Astrocyte of the hippocampus (primary cell): ENCODE measurements at regions not wholly inside any gene's neighbourhood (a gene's known extent, or its start where the extent isn't known, plus 50 kb on each side); places are given as distances from the start of the nearest gene placed in this dataset.
A peak's percentile ranks its signal among the peaks of the same experiment; 100 is the strongest.

Source experiments
- DNase-seq: peaks from one replicate; pipeline ENCODE4 v3.0.0; 2011; ENCODE audit warnings: low read depth, low spot score

DNA sequence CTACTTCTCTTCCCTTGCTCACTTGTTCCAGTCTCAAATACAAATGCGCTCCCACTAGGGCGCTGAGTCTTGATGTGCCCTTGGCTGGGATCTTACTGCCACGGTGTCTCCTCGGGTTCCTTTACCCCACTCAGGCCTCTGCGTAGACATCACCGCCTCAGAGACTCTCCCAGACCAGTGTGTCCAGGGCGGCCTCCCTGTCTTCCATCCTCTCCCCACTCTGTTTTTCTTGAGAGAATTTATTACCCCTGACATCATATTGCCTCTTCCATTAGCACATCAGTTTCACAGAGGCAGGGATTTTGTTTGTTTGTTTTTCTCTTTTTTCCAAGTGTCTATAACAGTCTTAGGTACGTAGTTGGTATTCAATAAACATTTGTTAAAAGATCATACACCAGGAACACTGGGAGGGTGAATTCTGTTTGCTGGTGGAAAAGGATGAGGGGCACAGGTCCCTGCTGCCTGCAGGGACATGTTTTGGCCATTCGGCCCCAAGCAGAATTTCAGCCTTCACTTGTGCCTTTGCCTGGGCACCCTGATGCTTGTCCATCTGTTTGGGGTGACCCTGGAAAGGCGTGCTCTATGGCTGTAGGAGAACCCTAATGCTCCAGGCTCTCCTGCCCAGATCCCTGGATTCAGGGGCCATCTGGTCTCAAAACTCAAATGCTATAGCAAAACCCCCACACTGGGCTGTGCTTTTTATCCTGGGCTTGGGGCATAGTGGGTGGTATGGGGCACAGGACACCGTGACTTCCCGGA is 55.0 kb downstream of the RPL37A start:
- no peak for DNase-seq

DNA sequence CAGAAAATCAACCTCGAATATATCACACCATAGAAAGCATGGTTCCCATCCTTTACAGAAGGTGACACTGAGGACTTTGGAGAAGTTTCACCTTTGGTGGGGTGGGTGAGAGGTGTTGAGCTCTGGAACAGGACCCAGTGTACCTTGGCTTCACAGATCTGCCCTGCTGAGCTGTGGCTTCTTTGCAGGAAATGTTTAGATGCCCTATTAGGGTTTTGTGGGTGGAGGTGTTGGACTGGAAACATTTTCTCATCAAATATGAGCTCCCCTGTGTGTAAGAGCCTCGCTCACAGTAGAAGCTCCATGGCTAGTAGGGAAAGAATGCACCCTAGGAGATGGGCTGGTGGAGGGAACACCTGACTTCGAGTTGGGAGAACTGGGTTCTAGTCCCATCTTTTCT is 55.6 kb downstream of the RPL37A start:
- DNase-seq: no peak

DNA sequence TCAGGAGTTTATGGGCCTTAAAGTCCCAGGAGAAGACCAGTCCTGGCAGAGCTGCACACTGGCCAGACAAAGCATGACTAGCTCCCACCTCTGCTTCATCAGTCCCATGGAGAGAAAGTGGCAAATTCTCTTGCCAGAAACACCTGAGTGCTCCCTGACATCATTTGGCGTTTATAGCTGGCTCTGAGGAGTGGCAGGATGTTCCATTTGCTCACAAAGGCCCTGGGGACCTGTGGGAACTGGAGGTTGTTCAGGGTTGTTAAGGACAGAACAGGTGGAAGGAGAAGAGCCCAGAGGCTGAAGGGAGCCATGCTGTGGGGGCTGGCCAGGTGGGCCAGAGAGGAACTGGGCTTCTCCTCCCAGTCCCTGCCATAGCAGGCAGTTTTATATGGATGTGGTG is 56.1 kb downstream of the RPL37A start:
- DNase-seq: no peak

DNA sequence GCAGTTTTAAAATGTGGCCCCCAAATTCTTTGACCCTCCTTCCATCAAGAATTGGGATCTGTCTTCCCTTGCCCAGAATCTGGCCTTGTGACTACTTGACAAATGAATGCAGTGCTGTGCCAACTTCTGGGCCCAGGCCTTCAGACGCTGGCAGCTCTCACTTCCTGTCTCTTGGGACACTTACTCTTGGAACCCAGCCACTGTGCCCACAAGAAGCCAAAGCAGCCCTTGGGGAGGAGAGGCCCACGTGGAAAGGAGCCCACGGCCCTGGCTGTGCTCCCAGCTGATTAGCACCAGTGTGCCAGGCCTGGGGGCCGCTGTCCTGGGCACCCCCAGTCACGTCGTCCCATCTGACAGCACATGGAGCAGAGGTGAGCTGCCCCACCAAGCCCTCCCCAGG is 56.6 kb downstream of the RPL37A start:
- DNase-seq: peak; percentile 78

DNA sequence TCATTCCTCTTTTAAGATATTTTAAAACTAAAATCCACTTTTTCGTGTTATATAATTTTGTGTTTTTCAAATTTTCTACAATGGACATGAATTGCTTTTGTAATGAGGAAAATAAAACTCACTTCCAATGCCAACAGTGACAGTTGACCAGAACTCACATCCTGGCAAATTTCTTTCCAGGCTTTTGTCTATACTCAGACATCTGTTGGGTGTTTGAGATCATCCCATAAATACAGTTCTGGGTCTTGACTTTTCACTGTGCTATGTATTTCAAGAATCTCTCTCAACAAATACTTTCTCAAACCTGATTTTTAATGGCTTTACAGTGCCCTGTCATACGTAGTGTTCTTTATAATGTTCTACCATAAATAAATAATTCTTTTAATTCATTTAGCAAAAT is 57.6 kb downstream of the RPL37A start:
- DNase-seq: no peak

DNA sequence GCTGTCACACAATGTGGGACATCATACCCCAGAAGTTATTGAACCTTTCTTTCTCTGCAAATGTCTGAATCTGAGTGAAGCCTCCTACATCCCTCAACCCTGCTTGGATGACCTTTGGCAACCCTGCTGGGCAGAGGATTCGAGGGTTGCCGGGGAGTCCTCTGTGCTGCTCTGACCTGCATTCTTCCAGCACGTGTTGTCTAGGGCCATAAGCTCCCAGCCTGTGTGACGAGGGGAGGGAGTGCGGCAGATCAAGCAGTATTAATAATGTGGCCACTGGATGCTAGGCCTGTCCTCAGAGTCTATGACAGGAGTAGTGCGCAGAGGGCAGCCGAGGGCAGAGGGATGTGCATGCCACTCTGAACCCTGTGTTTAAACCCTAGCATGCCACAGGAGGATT is 58.8 kb downstream of the RPL37A start:
- DNase-seq: no peak

DNA sequence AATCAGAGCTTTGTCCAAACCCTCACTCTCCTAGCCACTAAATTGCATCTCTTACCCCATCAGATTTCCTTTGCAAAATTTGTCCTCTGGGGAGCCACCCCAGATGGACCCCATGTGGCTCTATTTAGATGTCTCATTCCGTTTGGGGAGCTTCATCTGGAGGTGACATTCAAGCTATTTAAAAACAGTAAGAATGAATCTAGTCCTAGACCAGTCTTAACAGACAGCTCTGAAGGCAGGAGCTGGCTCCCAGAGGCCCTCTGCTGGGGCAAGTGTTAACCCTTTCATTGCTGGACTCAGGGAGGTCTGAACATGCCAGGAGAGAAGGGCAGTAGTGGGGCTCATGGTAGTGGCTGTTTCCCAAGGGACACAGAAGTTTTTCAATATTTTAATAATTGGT is 59.2 kb downstream of the RPL37A start:
- no peak for DNase-seq

DNA sequence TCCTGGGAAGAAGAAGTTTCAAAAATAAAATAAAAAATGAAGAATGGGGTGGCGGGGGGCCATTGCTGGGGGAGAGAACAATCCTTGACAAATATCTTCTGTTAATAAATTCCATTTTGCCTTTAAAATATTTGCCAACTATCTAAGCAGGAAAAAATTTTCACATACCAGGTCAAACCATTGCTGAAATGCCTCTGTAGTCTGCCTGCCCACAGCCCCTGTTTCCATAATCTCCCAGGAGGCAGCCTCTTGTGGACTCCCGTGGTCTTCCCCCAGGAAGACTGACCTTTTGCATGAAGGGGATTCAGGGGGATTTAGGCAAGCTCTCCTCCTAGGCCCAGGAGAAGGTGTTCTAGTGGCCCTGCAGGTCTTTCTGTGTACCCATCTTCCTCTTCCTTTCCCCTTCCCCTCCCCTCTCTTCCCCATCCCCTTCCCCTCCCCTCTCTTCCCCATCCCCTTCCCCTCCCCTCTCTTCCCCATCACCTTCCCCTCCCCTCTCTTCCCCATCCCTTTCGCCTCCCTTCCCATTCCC is 61.0 kb downstream of the RPL37A start:
- DNase-seq: peak; percentile 72

DNA sequence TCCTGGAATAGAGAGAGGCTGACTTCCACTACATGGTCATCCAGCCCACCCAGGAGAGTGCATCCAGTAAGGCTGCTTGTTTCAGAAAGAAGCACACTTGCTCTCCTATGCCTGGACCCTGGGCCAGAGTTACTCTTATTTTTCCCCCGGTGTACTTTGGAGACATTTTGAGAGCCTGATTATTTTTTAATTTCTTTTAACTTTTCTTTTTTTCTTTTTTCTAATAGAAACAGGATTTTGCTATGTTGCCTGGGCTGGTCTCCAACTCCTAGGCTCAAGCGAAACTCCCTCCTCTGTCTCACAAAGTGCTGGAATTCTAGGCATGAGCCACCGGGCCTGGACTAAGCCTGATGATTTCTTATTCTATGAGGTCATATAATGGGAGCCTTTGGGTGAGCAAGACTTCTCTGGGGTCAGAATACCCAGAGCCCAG is 62.2 kb downstream of the RPL37A start:
- peak; percentile 91 for DNase-seq

DNA sequence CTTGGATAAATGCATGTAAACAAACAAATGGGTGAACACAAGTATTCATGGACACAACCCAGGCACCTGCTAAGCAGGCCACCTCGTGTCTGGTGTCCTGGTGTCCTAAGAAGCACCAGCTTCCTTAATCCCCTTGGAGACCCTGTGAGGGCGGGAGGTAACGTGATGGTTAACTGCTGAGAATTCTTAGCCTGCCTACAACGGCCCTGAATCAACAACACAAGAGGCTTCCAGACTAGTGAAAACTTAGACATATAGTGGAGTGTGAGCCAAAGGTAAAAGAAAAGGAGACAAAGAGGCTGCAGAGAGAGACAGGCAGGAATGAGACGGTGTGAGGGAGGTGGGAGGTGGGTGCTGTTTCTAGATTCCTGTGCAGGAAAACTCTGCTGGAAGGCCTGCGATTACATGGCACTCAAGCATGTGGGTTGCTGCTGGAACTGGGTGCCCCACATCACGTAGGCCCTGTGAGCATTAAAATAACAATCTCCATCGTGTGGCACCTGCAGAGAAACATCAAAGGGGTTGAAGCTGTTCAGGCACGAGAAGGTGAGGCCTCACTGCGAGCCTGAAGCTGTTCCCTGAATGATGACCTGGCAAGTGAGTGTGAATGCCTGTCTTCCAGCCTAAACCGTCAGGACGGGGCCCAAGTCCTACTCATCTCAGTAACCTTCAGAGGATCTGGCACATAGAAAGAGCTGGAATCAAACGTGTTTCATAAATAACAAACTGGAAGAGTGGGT is 64.2 kb downstream of the RPL37A start:
- no peak for DNase-seq

DNA sequence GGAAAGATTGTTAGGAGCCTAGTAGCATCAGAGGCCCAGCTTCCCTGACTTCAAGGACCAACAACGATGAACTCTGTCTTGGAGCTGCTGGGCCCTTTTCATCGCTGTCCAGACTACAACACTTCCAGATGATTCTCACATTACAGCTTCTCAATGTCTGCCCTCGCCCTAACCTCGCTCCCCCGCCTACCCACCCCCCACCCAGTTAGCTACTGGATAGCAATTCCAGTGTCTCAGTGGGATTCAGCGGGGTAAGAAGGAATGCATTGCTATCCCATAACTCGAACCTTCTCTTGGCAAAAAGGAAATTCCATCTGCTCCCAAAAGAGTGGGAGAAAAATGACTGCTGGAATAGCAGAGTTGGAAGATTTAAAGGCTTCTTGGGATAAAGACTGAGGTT is 65.0 kb downstream of the RPL37A start:
- DNase-seq: no peak

DNA sequence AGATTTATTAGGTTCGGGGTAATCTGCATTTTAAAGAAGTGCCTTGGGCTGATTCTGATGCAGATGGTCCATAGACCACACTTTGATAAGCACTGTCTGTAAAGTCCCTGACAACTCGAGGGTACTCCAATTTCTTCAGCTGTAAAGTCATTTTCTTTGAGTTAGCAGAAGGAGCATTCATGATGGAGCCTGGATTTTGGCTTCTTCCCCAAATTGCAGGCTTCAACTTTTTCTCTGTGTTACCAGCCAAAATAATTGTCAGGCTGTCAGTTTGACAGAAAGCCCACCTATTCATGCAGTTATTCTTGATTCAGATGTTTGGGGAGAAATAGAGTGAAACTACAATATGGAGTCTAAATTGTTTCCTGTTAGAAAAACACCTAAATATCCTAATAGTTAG is 66.0 kb downstream of the RPL37A start:
- DNase-seq: no peak

DNA sequence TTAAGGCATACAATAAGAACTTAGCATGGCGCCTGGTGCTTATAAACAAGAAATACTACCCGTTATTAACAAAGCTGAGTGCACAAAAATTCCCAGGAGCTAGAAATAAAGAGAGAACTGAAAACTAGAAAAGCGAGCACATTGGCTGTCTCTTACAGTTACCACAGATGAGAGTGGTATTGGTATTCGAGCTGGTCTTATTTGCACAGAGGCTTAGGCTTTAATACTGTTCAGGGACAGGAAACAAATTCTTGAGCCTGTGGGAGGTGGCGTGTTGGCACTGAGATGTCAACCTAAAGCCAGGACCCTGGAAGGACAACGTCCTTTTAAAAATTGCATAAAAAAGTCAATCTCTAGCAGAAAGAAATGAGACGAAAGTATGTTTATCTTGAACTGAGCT is 67.3 kb upstream of the IGFBP2 start:
- no peak for DNase-seq

DNA sequence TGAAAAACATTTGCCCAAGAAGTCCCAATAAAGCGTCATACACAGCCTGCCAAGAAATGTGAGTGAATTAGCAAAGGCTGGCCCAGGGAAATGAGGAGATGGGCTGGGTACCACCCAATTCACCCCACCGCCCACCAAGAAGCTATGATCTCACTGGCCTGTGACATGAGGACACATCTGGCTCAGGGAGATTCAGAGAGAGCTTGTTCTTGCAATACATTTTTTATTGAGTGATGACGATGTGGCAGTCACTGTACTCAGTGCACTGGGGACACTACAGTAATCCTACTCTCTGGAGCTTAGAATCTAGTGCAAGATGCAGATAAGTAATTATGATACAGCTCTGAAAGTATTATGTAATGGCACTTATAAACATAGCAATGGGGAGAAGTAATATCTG is 64.6 kb upstream of the IGFBP2 start:
- no peak for DNase-seq

DNA sequence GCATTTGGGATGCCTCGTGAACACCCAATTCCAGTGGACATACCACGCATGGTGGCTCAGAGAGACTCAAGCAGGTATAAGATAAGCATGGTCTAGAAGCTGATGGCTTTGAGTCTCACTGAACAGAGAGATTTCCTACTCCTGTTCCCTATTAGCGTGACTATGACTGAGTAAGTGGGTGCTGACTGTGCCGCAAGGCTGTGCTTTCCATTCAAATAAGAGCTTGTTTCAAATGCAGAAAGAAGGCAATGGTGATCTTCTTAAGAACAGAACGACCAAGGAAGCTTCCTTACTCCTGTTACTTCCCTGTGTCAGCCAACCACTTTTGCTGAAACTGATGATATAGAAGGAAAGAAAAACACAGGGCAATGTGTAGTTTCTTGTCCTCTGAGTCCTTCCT is 63.5 kb upstream of the IGFBP2 start:
- DNase-seq: no peak

DNA sequence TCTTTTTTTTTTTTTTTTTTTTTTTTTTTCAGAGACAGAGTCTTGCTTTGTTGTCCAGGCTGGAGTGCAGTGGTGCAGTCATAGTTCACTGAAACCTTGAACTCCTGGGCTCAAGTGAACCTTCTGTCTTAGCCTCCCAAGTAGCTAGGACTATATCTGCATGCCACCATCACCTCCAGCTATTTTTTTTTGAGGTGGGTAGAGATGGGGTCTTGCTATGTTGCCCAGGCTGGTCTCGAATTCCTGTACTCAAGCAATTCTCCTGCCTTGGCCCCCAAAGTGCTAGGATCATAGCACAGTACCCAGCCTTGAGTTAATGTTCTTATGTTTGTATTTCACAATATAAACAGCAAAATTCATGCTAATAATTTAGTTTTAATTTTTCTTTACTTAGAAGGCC is 62.9 kb upstream of the IGFBP2 start:
- no peak for DNase-seq

DNA sequence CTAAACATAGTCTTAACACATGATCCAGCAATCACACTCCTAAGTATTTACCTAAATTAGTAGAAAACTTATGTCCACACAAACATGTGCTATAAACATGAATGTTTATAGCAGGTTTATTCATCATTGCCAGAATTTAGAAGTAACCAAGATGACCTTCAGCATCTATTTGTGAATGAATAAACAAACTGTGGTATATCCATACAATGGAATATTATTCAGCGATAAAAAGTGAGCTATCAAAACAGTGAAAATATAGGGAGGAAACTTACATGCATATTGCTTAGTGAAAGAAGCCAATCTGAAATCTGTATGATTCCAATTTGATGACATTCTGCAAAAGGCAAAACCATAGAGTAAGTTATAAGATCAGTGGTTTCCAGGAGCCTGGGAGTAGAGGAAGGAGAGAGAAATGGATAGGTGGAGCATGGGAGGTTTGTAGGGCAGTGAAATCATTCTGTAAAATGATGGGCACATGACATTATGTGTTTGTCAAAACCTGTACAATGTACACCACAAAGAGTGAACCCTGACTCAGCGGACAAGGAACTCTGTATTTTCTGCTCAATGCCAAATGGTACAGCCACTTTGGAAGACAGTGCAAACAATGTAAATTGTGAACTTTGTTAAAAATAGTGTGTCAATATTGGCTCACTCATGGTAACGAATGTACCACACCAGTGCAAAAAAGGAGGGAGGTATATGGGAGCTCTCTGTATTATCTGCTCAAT is 61.9 kb upstream of the IGFBP2 start:
- no peak for DNase-seq

DNA sequence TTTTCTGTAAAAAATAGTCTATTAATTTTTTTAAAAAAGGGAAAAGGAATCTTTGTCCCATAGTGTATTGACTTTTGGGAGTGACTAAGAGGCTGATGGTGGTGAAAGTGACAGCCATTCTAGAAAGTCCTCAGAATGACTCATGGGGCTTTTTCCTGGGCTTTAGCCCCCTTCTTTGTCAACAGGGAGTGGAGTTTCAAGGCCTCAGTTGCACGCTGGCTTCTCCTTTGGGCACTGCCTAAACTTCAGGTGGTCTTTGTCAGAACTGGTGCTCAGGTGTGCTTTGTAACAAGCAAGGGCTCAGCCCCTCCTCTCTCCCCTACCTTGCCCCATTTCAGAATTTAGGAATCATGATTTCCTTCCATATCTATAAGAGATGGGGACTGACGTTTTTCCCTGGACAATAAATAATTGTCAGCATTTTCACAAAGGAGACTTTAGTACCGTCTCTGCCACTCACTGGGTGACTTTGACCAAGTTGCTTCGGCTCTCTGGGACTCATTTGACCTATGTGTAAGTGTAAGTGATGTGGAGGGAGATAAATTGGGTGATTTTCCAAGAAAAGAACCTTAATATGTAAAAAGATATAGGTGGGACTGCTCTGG is 61.2 kb upstream of the IGFBP2 start:
- DNase-seq: no peak

DNA sequence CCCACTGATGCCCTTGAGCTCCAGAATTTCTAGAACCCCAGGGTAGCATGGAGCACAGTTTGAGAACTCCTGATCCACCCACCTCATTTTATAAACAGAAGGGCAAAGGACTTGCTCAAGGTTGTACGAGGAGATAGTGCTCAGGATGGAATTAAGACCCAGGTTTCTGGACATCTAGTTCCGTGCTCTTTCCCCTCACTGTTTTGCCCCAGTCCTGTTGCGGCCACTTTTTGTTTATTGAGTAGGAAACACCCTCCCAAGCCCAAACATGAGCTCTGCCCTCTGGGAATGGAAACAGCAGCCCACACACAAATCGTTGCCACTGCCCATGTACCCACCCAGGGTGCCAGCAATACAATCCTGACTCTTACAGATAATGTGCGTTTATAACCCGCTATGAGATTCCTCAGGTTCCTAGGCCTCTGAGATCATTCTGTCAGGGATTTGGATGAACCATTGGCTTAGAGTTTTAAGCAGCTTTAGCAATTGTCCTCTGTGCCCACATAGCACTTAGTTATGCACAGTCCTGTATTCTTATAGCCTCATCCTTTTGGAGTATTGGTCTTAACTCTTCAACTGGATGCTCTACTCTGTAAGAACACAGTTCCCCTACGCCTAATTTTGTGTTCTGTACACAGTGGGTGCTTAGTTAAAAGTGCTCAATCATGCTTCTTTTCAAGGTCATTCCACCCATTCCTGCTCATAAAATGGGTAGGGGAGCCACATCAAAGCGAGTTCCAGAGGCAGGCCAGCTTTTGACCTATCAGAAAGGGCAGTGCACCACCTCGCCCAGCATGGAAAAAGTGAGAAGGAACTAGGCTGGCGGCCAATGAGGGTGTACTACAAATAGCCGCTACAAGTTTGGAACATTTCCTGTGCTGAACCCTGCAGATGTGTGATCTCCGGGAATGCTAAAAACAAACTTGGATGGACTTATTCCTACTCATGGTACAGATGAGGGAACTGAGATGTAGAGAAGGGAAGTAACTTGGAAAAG is 60.3 kb upstream of the IGFBP2 start:
- DNase-seq: no peak

DNA sequence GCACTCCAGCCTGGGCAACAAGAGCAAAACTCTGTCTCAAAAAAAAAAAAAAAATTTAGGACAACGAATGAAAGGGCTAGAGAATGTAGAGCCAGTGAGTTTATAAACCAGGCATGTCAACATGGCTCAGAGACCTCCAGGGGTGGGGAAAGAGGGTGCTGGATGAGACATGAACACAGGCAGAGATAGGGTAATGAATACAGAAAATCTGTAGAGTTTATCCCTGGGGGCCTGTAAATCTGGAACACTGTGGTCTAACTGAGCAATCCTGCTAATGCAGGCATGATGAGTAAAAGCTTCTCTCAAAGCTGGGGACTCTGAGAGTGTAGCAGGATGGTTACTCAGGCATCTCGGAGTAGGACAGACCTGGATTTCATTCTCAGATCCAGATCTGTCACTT is 59.2 kb upstream of the IGFBP2 start:
- DNase-seq: no peak

DNA sequence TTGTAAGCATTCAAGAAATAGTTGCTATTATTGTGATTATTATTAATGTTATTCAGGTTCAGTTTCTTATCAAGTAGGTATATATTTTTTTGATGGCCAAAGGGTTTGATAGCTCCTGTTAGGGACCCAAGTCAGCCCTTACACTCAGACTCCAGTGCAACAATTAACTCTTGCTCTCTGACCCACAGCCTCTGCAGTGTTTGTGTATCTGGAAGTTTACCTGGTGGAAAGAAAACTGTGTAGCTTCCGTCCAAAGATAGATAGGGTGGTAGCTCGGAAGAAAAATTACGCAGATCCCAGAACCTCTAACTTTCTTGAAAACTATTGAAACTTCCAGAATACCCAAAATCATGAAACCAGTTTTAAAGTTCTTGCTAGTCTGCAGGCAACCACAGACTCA is 58.6 kb upstream of the IGFBP2 start:
- no peak for DNase-seq
